ENCODE measurements at regions not wholly inside any gene's neighbourhood (a gene's known extent, or its start where the extent isn't known, plus 50 kb on each side); places are given as distances from the start of the nearest gene placed in this dataset.
"Not testable (repeated sequence)": the region's sequence is repeated elsewhere in the genome, so short reads cannot be mapped to it uniquely, and the experiment has no call there.

GRCh38 chr13:79846386-79846785 lies 365.4 kb downstream of the NDFIP2 start:
- 71% methylated on average over 4 of the region's 4 CpGs for WGBS
- Histone ChIP-seq H3K27me3 (ENCODE audit: control insufficient read depth in 4 of 4, insufficient read depth in 4 of 4, low read length in 3 of 4) (no peaks in the 10 kb centered on the region), H3K36me3 (ENCODE audit: control insufficient read depth in 4 of 4, insufficient read depth in 3 of 4, low read depth in 1 of 4, low read length in 3 of 4) (no peaks in the 10 kb centered on the region), H3K4me1 (ENCODE audit: control insufficient read depth in 4 of 4, insufficient read depth in 4 of 4, low read length in 3 of 4) (no peaks in the 10 kb centered on the region), H3K9me3 (ENCODE audit: control insufficient read depth in 4 of 4, low read length in 3 of 4) (no peaks in the 10 kb centered on the region), H3K4me3 (ENCODE audit: low read depth in 1 of 3, low read length in 3 of 3) (no peak overlapping the region), H3K9ac (ENCODE audit: low read depth in 1 of 2, low read length in 2 of 2) (no peak overlapping the region), H3K27ac (ENCODE audit: low read depth in 1 of 2, low read length in 2 of 2) (no peak overlapping the region)
- no peak for DNase-seq (ENCODE audit: low spot score)
- TF ChIP-seq SP1 (IDR thresholded peaks at IDR 0.05), result no peak

GRCh38 chr13:79837741-79838450 lies 356.9 kb downstream of the NDFIP2 start:
- no peak for DNase-seq (ENCODE audit: low spot score)
- no peak overlapping the region for H3K27ac ChIP-seq (ENCODE audit: low read depth in 1 of 2, low read length in 2 of 2)
- TF ChIP-seq REST (IDR thresholded peaks at IDR 0.05), result no peak
- no peak for TF ChIP-seq FOXA2 (IDR thresholded peaks at IDR 0.05)
- TF ChIP-seq MAX (IDR thresholded peaks at IDR 0.05), result no peak
- TF ChIP-seq RAD21 (IDR thresholded peaks at IDR 0.05), result no peak
- no peak for TF ChIP-seq NR2F2 (IDR thresholded peaks at IDR 0.05)
- no peak for TF ChIP-seq FOXA1 (IDR thresholded peaks at IDR 0.05)
- no peak for TF ChIP-seq HNF4G (IDR thresholded peaks at IDR 0.05)
- TF ChIP-seq RXRA (IDR thresholded peaks at IDR 0.05), result no peak
- no peak for TF ChIP-seq SP1 (IDR thresholded peaks at IDR 0.05)
- no peak for TF ChIP-seq HNF4A (conservative IDR thresholded peaks at IDR 0.05)
- TF ChIP-seq GABPA (IDR thresholded peaks at IDR 0.05 in 1 of 2, conservative IDR thresholded peaks at IDR 0.05 in 1 of 2), result no peak
- no peak for TF ChIP-seq YY1 (IDR thresholded peaks at IDR 0.05)
- TF ChIP-seq ZBTB33 (IDR thresholded peaks at IDR 0.05), result no peak
- TF ChIP-seq TAF1 (conservative IDR thresholded peaks at IDR 0.05), result no peak
- no peak for TF ChIP-seq CTCF (IDR thresholded peaks at IDR 0.05; ENCODE audit: low read depth, low read length, missing input control)
- no peak for TF ChIP-seq ATF3 (IDR thresholded peaks at IDR 0.05)
- TF ChIP-seq JUND (IDR thresholded peaks at IDR 0.05), result no peak
- TF ChIP-seq EGR1 (IDR thresholded peaks at IDR 0.05; ENCODE audit: low read depth in 2 of 2), result no peak
- 75% methylated on average over 3 of the region's 3 CpGs for WGBS
- no peaks in the 10 kb centered on the region for H3K36me3 ChIP-seq (ENCODE audit: control insufficient read depth in 4 of 4, insufficient read depth in 3 of 4, low read depth in 1 of 4, low read length in 3 of 4)
- no peak overlapping the region for H3K9ac ChIP-seq (ENCODE audit: low read depth in 1 of 2, low read length in 2 of 2)
- no peaks in the 10 kb centered on the region for H3K9me3 ChIP-seq (ENCODE audit: control insufficient read depth in 4 of 4, low read length in 3 of 4)
- H3K4me3 ChIP-seq (ENCODE audit: low read depth in 1 of 3, low read length in 3 of 3), result no peak overlapping the region
- H3K27me3 ChIP-seq (ENCODE audit: control insufficient read depth in 4 of 4, insufficient read depth in 4 of 4, low read length in 3 of 4), result no peaks in the 10 kb centered on the region
- no peaks in the 10 kb centered on the region for H3K4me1 ChIP-seq (ENCODE audit: control insufficient read depth in 4 of 4, insufficient read depth in 4 of 4, low read length in 3 of 4)

- not testable (repeated sequence) for H3K27me3 ChIP-seq (ENCODE audit: control insufficient read depth in 4 of 4, insufficient read depth in 4 of 4, low read length in 3 of 4); H3K4me1 ChIP-seq (ENCODE audit: control insufficient read depth in 4 of 4, insufficient read depth in 4 of 4, low read length in 3 of 4); H3K9me3 ChIP-seq (ENCODE audit: control insufficient read depth in 4 of 4, low read length in 3 of 4); H3K27ac ChIP-seq (ENCODE audit: low read depth in 1 of 2, low read length in 2 of 2); DNase-seq (ENCODE audit: low spot score); H3K4me3 ChIP-seq (ENCODE audit: low read depth in 1 of 3, low read length in 3 of 3); H3K9ac ChIP-seq (ENCODE audit: low read depth in 1 of 2, low read length in 2 of 2); H3K36me3 ChIP-seq (ENCODE audit: control insufficient read depth in 4 of 4, insufficient read depth in 3 of 4, low read depth in 1 of 4, low read length in 3 of 4)
- 76% methylated on average over 2 of the region's 2 CpGs for WGBS
Observed at GRCh38 chr13:79836121-79836520, 355.2 kb downstream of the NDFIP2 start.

Data from liver (tissue), 8 donors.